ENCODE measurements at regions not wholly inside any gene's neighbourhood (a gene's known extent, or its start where the extent isn't known, plus 50 kb on each side); places are given as distances from the start of the nearest gene placed in this dataset.

- no peaks in the 10 kb centered on the region for H3K36me3 ChIP-seq (ENCODE audit: control insufficient read depth in 4 of 4, insufficient read depth in 4 of 4, low read length in 4 of 4)
- ATAC-seq (ENCODE audit: insufficient read depth, low FRiP score) (no peak), DNase-seq (no peak)
- H3K4me1 ChIP-seq (ENCODE audit: control insufficient read depth in 5 of 5, insufficient read depth in 5 of 5, low read length in 5 of 5): no peaks in the 10 kb centered on the region
- no peaks in the 10 kb centered on the region for H3K27me3 ChIP-seq (ENCODE audit: control insufficient read depth in 3 of 3, insufficient read depth in 3 of 3, low read length in 2 of 3)
- H3K9me3 ChIP-seq (ENCODE audit: control insufficient read depth in 4 of 4, insufficient read depth in 3 of 4, low read length in 3 of 4): no peaks in the 10 kb centered on the region
- no peak overlapping the region for H3K9ac ChIP-seq (ENCODE audit: insufficient read depth in 1 of 2, low read length in 2 of 2)
- H3K27ac ChIP-seq (ENCODE audit: low read depth in 1 of 2, low read length in 1 of 2): no peak overlapping the region
- H3K4me3 ChIP-seq: no peak overlapping the region
- 70% methylated on average over 2 of the region's 2 CpGs for WGBS, 2 donors
- TF ChIP-seq, protein P1, sequence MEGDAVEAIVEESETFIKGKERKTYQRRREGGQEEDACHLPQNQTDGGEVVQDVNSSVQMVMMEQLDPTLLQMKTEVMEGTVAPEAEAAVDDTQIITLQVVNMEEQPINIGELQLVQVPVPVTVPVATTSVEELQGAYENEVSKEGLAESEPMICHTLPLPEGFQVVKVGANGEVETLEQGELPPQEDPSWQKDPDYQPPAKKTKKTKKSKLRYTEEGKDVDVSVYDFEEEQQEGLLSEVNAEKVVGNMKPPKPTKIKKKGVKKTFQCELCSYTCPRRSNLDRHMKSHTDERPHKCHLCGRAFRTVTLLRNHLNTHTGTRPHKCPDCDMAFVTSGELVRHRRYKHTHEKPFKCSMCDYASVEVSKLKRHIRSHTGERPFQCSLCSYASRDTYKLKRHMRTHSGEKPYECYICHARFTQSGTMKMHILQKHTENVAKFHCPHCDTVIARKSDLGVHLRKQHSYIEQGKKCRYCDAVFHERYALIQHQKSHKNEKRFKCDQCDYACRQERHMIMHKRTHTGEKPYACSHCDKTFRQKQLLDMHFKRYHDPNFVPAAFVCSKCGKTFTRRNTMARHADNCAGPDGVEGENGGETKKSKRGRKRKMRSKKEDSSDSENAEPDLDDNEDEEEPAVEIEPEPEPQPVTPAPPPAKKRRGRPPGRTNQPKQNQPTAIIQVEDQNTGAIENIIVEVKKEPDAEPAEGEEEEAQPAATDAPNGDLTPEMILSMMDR (IDR thresholded peaks at IDR 0.05; ENCODE audit: control extremely low read depth, extremely low read depth): no peak
Observed at GRCh38 chr12:89960607-89961394, 252.2 kb upstream of the ATP2B1 start.

DNA sequence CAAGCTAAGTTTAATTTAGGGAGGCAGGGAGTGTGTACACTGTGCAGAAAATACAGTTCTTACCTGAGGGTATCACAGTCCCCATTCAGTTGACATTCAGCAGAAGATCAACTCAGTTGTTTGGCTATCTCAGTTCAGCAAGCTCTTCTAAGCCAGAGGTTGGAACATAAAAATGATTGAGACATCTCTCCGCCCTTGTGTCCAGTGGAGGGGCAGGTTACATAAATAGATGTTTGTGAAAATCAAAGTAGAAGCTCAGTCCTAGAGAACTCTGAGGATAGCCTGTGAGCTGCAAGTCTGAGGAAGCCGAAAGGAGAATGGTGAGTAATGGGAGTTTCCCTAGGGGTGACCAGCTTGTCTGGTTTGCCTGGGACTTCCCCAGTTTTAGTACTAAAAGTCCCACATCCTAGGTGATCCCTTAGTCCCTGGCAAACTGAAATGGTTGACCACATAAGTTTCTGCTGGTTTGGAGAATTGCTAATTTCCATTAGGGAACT, 251.4 kb upstream of the ATP2B1 start:
- Histone ChIP-seq H3K27me3 (ENCODE audit: control insufficient read depth in 3 of 3, insufficient read depth in 3 of 3, low read length in 2 of 3) (no peaks in the 10 kb centered on the region), H3K4me3 (no peak overlapping the region), H3K9me3 (ENCODE audit: control insufficient read depth in 4 of 4, insufficient read depth in 3 of 4, low read length in 3 of 4) (no peaks in the 10 kb centered on the region), H3K4me1 (ENCODE audit: control insufficient read depth in 5 of 5, insufficient read depth in 5 of 5, low read length in 5 of 5) (no peaks in the 10 kb centered on the region), H3K36me3 (ENCODE audit: control insufficient read depth in 4 of 4, insufficient read depth in 4 of 4, low read length in 4 of 4) (no peaks in the 10 kb centered on the region), H3K27ac (ENCODE audit: low read depth in 1 of 2, low read length in 1 of 2) (no peak overlapping the region), H3K9ac (ENCODE audit: insufficient read depth in 1 of 2, low read length in 2 of 2) (no peak overlapping the region)
- TF ChIP-seq, protein P1 (IDR thresholded peaks at IDR 0.05; ENCODE audit: control extremely low read depth, extremely low read depth): no peak
- no peak for DNase-seq
- peak; percentile 75 for ATAC-seq (ENCODE audit: insufficient read depth, low FRiP score)
- WGBS, 2 donors: 64 to 78% methylated on average over 2 of the region's 2 CpGs

DNA sequence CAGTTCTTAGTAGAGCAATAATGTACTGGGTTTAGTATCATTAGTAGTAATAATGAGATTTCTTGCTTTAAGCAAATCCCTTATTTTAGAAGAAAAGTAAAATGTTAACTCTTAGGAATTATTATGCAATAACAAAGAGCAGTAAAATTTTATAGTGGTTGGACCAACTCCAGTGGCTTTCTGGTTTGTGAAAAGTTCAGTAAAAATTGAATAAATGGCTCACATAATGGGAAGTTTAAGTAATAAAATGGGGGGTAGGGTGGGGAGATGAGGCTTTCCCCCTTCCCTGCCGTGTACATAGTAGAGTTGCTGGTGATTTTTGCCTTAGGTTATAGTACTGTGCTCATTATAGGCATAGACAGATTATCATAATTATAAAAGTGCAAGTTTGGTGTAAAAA, 250.5 kb upstream of the ATP2B1 start:
- WGBS, 2 donors: 91 to 96% methylated on average over 1 of the region's 1 CpG
- Histone ChIP-seq H3K27me3 (ENCODE audit: control insufficient read depth in 3 of 3, insufficient read depth in 3 of 3, low read length in 2 of 3) (no peaks in the 10 kb centered on the region), H3K4me3 (no peak overlapping the region), H3K4me1 (ENCODE audit: control insufficient read depth in 5 of 5, insufficient read depth in 5 of 5, low read length in 5 of 5) (no peaks in the 10 kb centered on the region), H3K36me3 (ENCODE audit: control insufficient read depth in 4 of 4, insufficient read depth in 4 of 4, low read length in 4 of 4) (no peaks in the 10 kb centered on the region), H3K9ac (ENCODE audit: insufficient read depth in 1 of 2, low read length in 2 of 2) (no peak overlapping the region), H3K9me3 (ENCODE audit: control insufficient read depth in 4 of 4, insufficient read depth in 3 of 4, low read length in 3 of 4) (no peaks in the 10 kb centered on the region), H3K27ac (ENCODE audit: low read depth in 1 of 2, low read length in 1 of 2) (no peak overlapping the region)
- TF ChIP-seq, protein P1 (IDR thresholded peaks at IDR 0.05; ENCODE audit: control extremely low read depth, extremely low read depth): no peak
- ATAC-seq (ENCODE audit: insufficient read depth, low FRiP score) (no peak), DNase-seq (no peak)

Data from lung (tissue), 11 donors.